IMR-90 (cell line): ENCODE measurements at regions not wholly inside any gene's neighbourhood (a gene's known extent, or its start where the extent isn't known, plus 50 kb on each side); places are given as distances from the start of the nearest gene placed in this dataset.

Source experiments
- ATAC-seq: fragments of 200-7000 bp; cut with Tn5 transposase; 2 replicates; pipeline ENCODE4 v1.9.1; 2020; ENCODE audit warnings: low read depth, mild to moderate bottlenecking, moderate library complexity
- BruUV-seq: library from RNA; stranded (reverse); fragments of 400-500 nt; replicated peaks from 2 replicates; lab custom pipeline; 2021; lab: Mats Ljungman, UMichigan
- CTCF ChIA-PET: fragments of 300-600 bp; formaldehyde crosslinking; extraction: SDS; loops from one replicate; lab custom pipeline; 2021; ENCODE audit warnings: antibody characterized with exemption; lab: Yijun Ruan, JAX
- POLR2A ChIA-PET: fragments of 300-600 bp; sonication (Branson Sonifier 250); formaldehyde crosslinking; loops from one replicate; lab custom pipeline; 2022; ENCODE audit warnings: antibody characterized with exemption; ENCODE audit not compliant: unreplicated experiment; lab: Charles Lee
- DNase-seq: peaks from one replicate; pipeline ENCODE4 v3.0.0; 2013
- H2AFZ ChIP-seq: replicated peaks from 2 replicates; pipeline ENCODE3; 2013; ENCODE audit warnings: low read length, mild to moderate bottlenecking; ENCODE audit not compliant: poor library complexity
- H2AK5ac ChIP-seq: 2 replicates; pipeline ENCODE4 v1.6.1; 2013; ENCODE audit warnings: low read depth, low read length, inconsistent platforms
- H2AK9ac ChIP-seq: replicated peaks from 2 replicates; pipeline ENCODE3; 2013; ENCODE audit warnings: mild to moderate bottlenecking, low read depth, low read length, moderate library complexity; ENCODE audit not compliant: poor library complexity
- H2BK120ac ChIP-seq: 2 replicates; pipeline ENCODE4 v1.6.1; 2013; ENCODE audit warnings: low read depth, low read length, inconsistent platforms
- H2BK15ac ChIP-seq: 3 replicates; pipeline ENCODE4 v1.6.1; 2013; ENCODE audit warnings: low read depth, low read length, inconsistent platforms
- H2BK20ac ChIP-seq: 2 replicates; pipeline ENCODE4 v1.6.1; 2013; ENCODE audit warnings: low read depth, mild to moderate bottlenecking, inconsistent platforms, low read length, moderate library complexity
- H2BK5ac ChIP-seq: 2 replicates; pipeline ENCODE4 v1.6.1; 2013; ENCODE audit warnings: mild to moderate bottlenecking, low read depth, low read length, inconsistent platforms; ENCODE audit not compliant: poor library complexity, severe bottlenecking
- H3K14ac ChIP-seq: replicated peaks from 2 replicates; pipeline ENCODE4 v1.6.1; 2013; ENCODE audit warnings: low read depth, low read length, inconsistent platforms
- H3K18ac ChIP-seq: 2 replicates; pipeline ENCODE4 v1.6.1; 2013; ENCODE audit warnings: low read depth, low read length, control low read depth
- H3K23ac ChIP-seq: 2 replicates; pipeline ENCODE4 v1.6.1; 2013; ENCODE audit warnings: low read depth, low read length, inconsistent platforms
- H3K27ac ChIP-seq: 2 replicates; pipeline ENCODE4 v1.5.1; 2013; ENCODE audit warnings: mild to moderate bottlenecking, control low read depth, low read length; ENCODE audit not compliant: insufficient read depth
- H3K27me3 ChIP-seq: 2 replicates; pipeline ENCODE4 v1.6.1; 2013; ENCODE audit warnings: low read length; ENCODE audit not compliant: control insufficient read depth, insufficient read depth
- H3K36me3 ChIP-seq: 2 replicates; pipeline ENCODE4 v1.6.1; 2013; ENCODE audit warnings: low read length, mixed read lengths; ENCODE audit not compliant: control insufficient read depth, insufficient read depth
- H3K4ac ChIP-seq: 2 replicates; pipeline ENCODE4 v1.6.1; 2013; ENCODE audit warnings: low read depth, low read length, inconsistent platforms
- H3K4me1 ChIP-seq: 2 replicates; pipeline ENCODE4 v1.6.1; 2013; ENCODE audit warnings: low read length, mixed read lengths; ENCODE audit not compliant: control insufficient read depth, insufficient read depth
- H3K4me2 ChIP-seq: 2 replicates; pipeline ENCODE4 v1.6.1; 2013; ENCODE audit warnings: low read depth, mild to moderate bottlenecking, control low read depth, low read length, moderate library complexity
- H3K4me3 ChIP-seq: 2 replicates; pipeline ENCODE4 v1.5.1; 2013; ENCODE audit warnings: low read depth, mild to moderate bottlenecking, control low read depth, low read length, moderate library complexity; ENCODE audit not compliant: insufficient read depth
- H3K56ac ChIP-seq: 2 replicates; pipeline ENCODE4 v1.6.1; 2013; ENCODE audit warnings: low read length, inconsistent platforms; ENCODE audit not compliant: insufficient read depth; ENCODE audit errors: extremely low read depth
- H3K79me1 ChIP-seq, 2 experiments: 2 replicates each; pipeline ENCODE4 v1.6.1; 2013; ENCODE audit warnings: low read length in 2 of 2, inconsistent platforms in 1 of 2, low read depth in 1 of 2
- H3K9ac ChIP-seq: 2 replicates; pipeline ENCODE4 v1.6.1; 2013; ENCODE audit warnings: low read depth, low read length, control low read depth
- H3K9me1 ChIP-seq: 2 replicates; pipeline ENCODE4 v1.6.1; 2013; ENCODE audit warnings: low read length, inconsistent platforms; ENCODE audit not compliant: insufficient read depth
- H3K9me3 ChIP-seq: 2 replicates; pipeline ENCODE4 v1.6.1; 2013; ENCODE audit warnings: low read length; ENCODE audit not compliant: control insufficient read depth, insufficient read depth
- H4K20me1 ChIP-seq: 2 replicates; pipeline ENCODE4 v1.6.1; 2013; ENCODE audit warnings: low read length, inconsistent platforms; ENCODE audit not compliant: insufficient read depth
- H4K5ac ChIP-seq: 2 replicates; pipeline ENCODE4 v1.6.1; 2013; ENCODE audit warnings: mild to moderate bottlenecking, low read depth, low read length, control low read depth
- H4K8ac ChIP-seq, 2 experiments: 2 replicates each; pipeline ENCODE4 v1.6.1; 2013; ENCODE audit warnings: low read depth in 2 of 2, low read length in 2 of 2, control low read depth in 1 of 2, inconsistent platforms in 1 of 2
- H4K91ac ChIP-seq: 2 replicates; pipeline ENCODE4 v1.6.1; 2013; ENCODE audit warnings: low read depth, low read length, inconsistent platforms; ENCODE audit not compliant: insufficient read depth
- BHLHE40 ChIP-seq: fragments of 150-350 bp; IDR thresholded peaks from 2 replicates; pipeline ENCODE4 v1.6.1; 2016; ENCODE audit warnings: mild to moderate bottlenecking, low read depth, low read length
- CEBPB ChIP-seq: IDR thresholded peaks from 2 replicates; pipeline ENCODE4 v1.6.1; 2012; ENCODE audit warnings: low read depth, low read length, improper control_type of control experiment
- RFX5 ChIP-seq: IDR thresholded peaks from 2 replicates; pipeline ENCODE4 v1.8.0; 2012; ENCODE audit warnings: low read depth, mild to moderate bottlenecking, low read length, moderate library complexity
- WGBS, 2 experiments: methylation state at CpG; one replicate each; pipeline versions ENCODE4 v1.1.5 to v1.1.7; 2013; ENCODE audit warnings: missing lambda C conversion rate in 2 of 2; ENCODE audit not compliant: insufficient read length in 1 of 2; ENCODE audit errors: extremely low coverage in 2 of 2; 5-methylcytosine and 5-hydroxymethylcytosine counted together
- dilution Hi-C: fragments of 300-500 bp; cut with HindIII; formaldehyde crosslinking; loops from one replicate; pipeline ENCODE4 v1.14.3; 2018; ENCODE audit warnings: low sequenced_read_pairs; ENCODE audit not compliant: unreplicated experiment
- in situ Hi-C: fragments of 300-500 bp; cut with MboI; formaldehyde crosslinking; loops from 3 replicates; pipeline ENCODE4 v1.14.3; 2019; ENCODE audit warnings: low sequenced_read_pairs, inconsistent platforms, mixed read lengths
- intact Hi-C: fragments of 100-400 bp; cut with micrococcal nuclease; formaldehyde crosslinking; loops from 2 replicates; pipeline ENCODE4 v1.10.0; 2022

GRCh38 chr1:55694310-55694801, 479.2 kb upstream of the USP24 start:
- no peak overlapping the region for H3K4me2 ChIP-seq
- intact Hi-C loops (no loop called here), dilution Hi-C loops (no loop called here), in situ Hi-C loops (no loop called here)
- peak overlapping the region; percentile 38; the same call in 1 of the 2 replicates for H3K9ac ChIP-seq
- no peaks in the 10 kb centered on the region for H3K9me3 ChIP-seq
- ChIA-PET POLR2A (no interaction called here), CTCF (no interaction called here)
- peak overlapping the region; percentile 90 for H3K27ac ChIP-seq
- H2BK15ac ChIP-seq, result peak overlapping the region; percentile 97
- H4K91ac ChIP-seq, result peak overlapping the region; percentile 96
- H3K18ac ChIP-seq, result peak overlapping the region; percentile 97
- TF ChIP-seq CEBPB (peak; percentile 52; the same call in 1 of the 2 replicates), RFX5 (peak; percentile 44; the same call in 1 of the 2 replicates), BHLHE40 (no peak)
- H3K4me1 ChIP-seq, result peaks cover 24% of the 10 kb centered on the region
- peak overlapping the region; percentile 81 to 83 for H4K8ac ChIP-seq
- H3K27me3 ChIP-seq, result no peaks in the 10 kb centered on the region
- peak overlapping the region; percentile 29; the same call in 1 of the 2 replicates for H3K56ac ChIP-seq
- ATAC-seq (no peak), DNase-seq (peak; percentile 35)
- peaks cover 17% of the 10 kb centered on the region for H3K9me1 ChIP-seq
- H2BK120ac ChIP-seq, result peak overlapping the region; percentile 99
- no peaks in the 10 kb centered on the region for H3K36me3 ChIP-seq
- H2AFZ ChIP-seq, result peak overlapping the region; percentile 16
- no peaks in the 10 kb centered on the region for H4K20me1 ChIP-seq
- H3K14ac ChIP-seq, result peak overlapping the region; percentile 94
- H2BK5ac ChIP-seq, result peak overlapping the region; percentile 84
- peak overlapping the region; percentile 98 for H4K5ac ChIP-seq
- peak overlapping the region; percentile 43 for H3K23ac ChIP-seq
- peak overlapping the region; percentile 87 for H3K4ac ChIP-seq
- no peak overlapping the region for H2AK9ac ChIP-seq
- H2AK5ac ChIP-seq, result peak overlapping the region; percentile 87
- WGBS, 2 experiments, result no CpG with 5 or more reads among the region's 2 CpGs
- peak overlapping the region; percentile 82 for H2BK20ac ChIP-seq
- BruUV-seq, result no TSS peak
- no peaks in the 10 kb centered on the region for H3K79me1 ChIP-seq
- no peak overlapping the region for H3K4me3 ChIP-seq
